Endothelial cell of umbilical vein (primary cell): ENCODE measurements at regions not wholly inside any gene's neighbourhood (a gene's known extent, or its start where the extent isn't known, plus 50 kb on each side); places are given as distances from the start of the nearest gene placed in this dataset.

Source experiments
- BruUV-seq: library from RNA; stranded (reverse); fragments of 400-500 nt; replicated peaks from 2 replicates; lab custom pipeline; 2021; lab: Mats Ljungman, UMichigan
- CTCF ChIA-PET: fragments of 300-600, 350-600 bp; sonication (Branson Sonifier 250); formaldehyde crosslinking; loops from one replicate; lab custom pipeline; 2021; ENCODE audit warnings: antibody characterized with exemption, inconsistent platforms; lab: Charles Lee
- POLR2A ChIA-PET: fragments of 300-600, 350-600 bp; sonication (Branson Sonifier 250); formaldehyde crosslinking; loops from one replicate; lab custom pipeline; 2021; ENCODE audit warnings: antibody characterized with exemption, inconsistent platforms; lab: Charles Lee
- DNase-seq: peaks from one replicate; pipeline ENCODE4 v3.0.0-alpha.2; 2011; ENCODE audit warnings: low read depth, low spot score
- FAIRE-seq: peaks from 2 replicates; lab custom pipeline; 2011; peaks lifted over from hg19 to GRCh38; lab: Jason Lieb, UNC
- H2AFZ ChIP-seq: 2 replicates; pipeline ENCODE4 v1.6.0; 2012; ENCODE audit warnings: low read depth, low read length, control low read depth, inconsistent platforms
- H3K27ac ChIP-seq: 2 replicates; pipeline ENCODE4 v1.5.1; 2011; ENCODE audit warnings: low read depth, mild to moderate bottlenecking, control low read depth, low read length, moderate library complexity; ENCODE audit not compliant: insufficient read depth
- H3K27me3 ChIP-seq, 2 experiments: 2 replicates each; pipeline versions ENCODE4 v1.6.0 to v1.6.1; 2011; ENCODE audit warnings: low read length in 2 of 2, mixed read lengths in 1 of 2; ENCODE audit not compliant: control insufficient read depth in 2 of 2, insufficient read depth in 2 of 2
- H3K36me3 ChIP-seq, 2 experiments: 2 replicates in 1 of 2; 3 replicates in 1 of 2; pipeline ENCODE4 v1.5.1; 2011; ENCODE audit warnings: low read length in 2 of 2, mild to moderate bottlenecking in 1 of 2, moderate library complexity in 1 of 2; ENCODE audit not compliant: control insufficient read depth in 2 of 2, insufficient read depth in 2 of 2; ENCODE audit errors: extremely low read depth in 1 of 2
- H3K4me1 ChIP-seq: 3 replicates; pipeline ENCODE4 v1.5.1; 2011; ENCODE audit warnings: mild to moderate bottlenecking, low read length; ENCODE audit not compliant: control insufficient read depth, insufficient read depth; ENCODE audit errors: extremely low read depth
- H3K4me2 ChIP-seq: 2 replicates; pipeline ENCODE4 v1.6.1; 2011; ENCODE audit warnings: low read length, control low read depth, mixed read lengths; ENCODE audit not compliant: insufficient read depth
- H3K4me3 ChIP-seq, 3 experiments: fragments of 200-600 bp in 1 of 3; sonication (generic), shearing (Covaris generic) in 1 of 3; replicated peaks in 1 of 3; 2 replicates each; pipeline ENCODE4 v1.5.1; 2011 to 2016; ENCODE audit warnings: control low read depth in 3 of 3, low read length in 3 of 3, mild to moderate bottlenecking in 2 of 3, inconsistent platforms in 1 of 3, low read depth in 1 of 3, moderate library complexity in 1 of 3; ENCODE audit not compliant: insufficient read depth in 1 of 3
- H3K79me2 ChIP-seq: 2 replicates; pipeline ENCODE4 v1.6.0; 2012; ENCODE audit warnings: low read length, inconsistent platforms; ENCODE audit not compliant: control insufficient read depth, insufficient read depth
- H3K9ac ChIP-seq: replicated peaks from 2 replicates; pipeline ENCODE3; 2011; ENCODE audit warnings: low read length, control low read depth; ENCODE audit not compliant: insufficient read depth; ENCODE audit errors: extremely low read depth
- H3K9me1 ChIP-seq: replicated peaks from 3 replicates; pipeline ENCODE4 v1.6.0; 2011; ENCODE audit warnings: mild to moderate bottlenecking, low read length; ENCODE audit not compliant: control insufficient read depth, insufficient read depth; ENCODE audit errors: extremely low read depth
- H3K9me3 ChIP-seq: replicated peaks from 2 replicates; pipeline ENCODE4 v1.5.1; 2012; ENCODE audit warnings: low read length, inconsistent platforms; ENCODE audit not compliant: control insufficient read depth, insufficient read depth
- H4K20me1 ChIP-seq: replicated peaks from 2 replicates; pipeline ENCODE3; 2011; ENCODE audit warnings: mild to moderate bottlenecking, low read length; ENCODE audit not compliant: control insufficient read depth, insufficient read depth; ENCODE audit errors: extremely low read depth
- EZH2 ChIP-seq: IDR thresholded peaks from 2 replicates; pipeline ENCODE4 v1.6.1; 2012; ENCODE audit warnings: borderline replicate concordance, low read depth, mild to moderate bottlenecking, moderate library complexity, low read length, inconsistent platforms; ENCODE audit not compliant: severe bottlenecking
- FOS ChIP-seq: IDR thresholded peaks from 2 replicates; pipeline ENCODE4 v1.6.1; 2011; ENCODE audit warnings: mild to moderate bottlenecking, low read length, moderate library complexity, borderline replicate concordance; ENCODE audit not compliant: insufficient read depth
- GATA2 ChIP-seq: IDR thresholded peaks from 2 replicates; pipeline ENCODE4 v1.7.0; 2011; ENCODE audit warnings: low read depth, mild to moderate bottlenecking, moderate library complexity, mixed read lengths, low read length; ENCODE audit not compliant: insufficient read length, insufficient read depth
- JUN ChIP-seq: IDR thresholded peaks from 2 replicates; pipeline ENCODE4 v1.6.1; 2011; ENCODE audit warnings: borderline replicate concordance, low read depth; ENCODE audit not compliant: insufficient read length, insufficient read depth
- MAX ChIP-seq: IDR thresholded peaks from 2 replicates; pipeline ENCODE4 v1.6.1; 2011; ENCODE audit not compliant: insufficient read depth, insufficient read length
- MYC ChIP-seq: IDR thresholded peaks from one replicate; pipeline ENCODE4 v1.6.1; 2011; ENCODE audit warnings: mild to moderate bottlenecking, low read depth, low read length
- POLR2A ChIP-seq: IDR thresholded peaks from 2 replicates; pipeline ENCODE4 v1.6.1; 2012; ENCODE audit warnings: low read depth, mild to moderate bottlenecking, control low read depth, low read length
- POLR2AphosphoS5 ChIP-seq: IDR thresholded peaks from 2 replicates; pipeline ENCODE4 v1.6.1; 2012; ENCODE audit warnings: low read depth, mild to moderate bottlenecking, control low read depth, low read length, moderate library complexity; ENCODE audit not compliant: insufficient read depth
- dilution Hi-C: fragments of 300-500 bp; cut with MboI; formaldehyde crosslinking; loops from one replicate; pipeline ENCODE4 v1.15.0; 2019; ENCODE audit warnings: low sequenced_read_pairs; ENCODE audit not compliant: extremely low pct_ligation_motif_present
- intact Hi-C: fragments of 100-400 bp; cut with micrococcal nuclease; formaldehyde crosslinking; loops from one replicate; pipeline ENCODE4 v1.10.0; 2022

- Histone ChIP-seq H3K9me1 (no peaks in the 10 kb centered on the region), H3K36me3 (no peaks in the 10 kb centered on the region), H3K9me3 (no peaks in the 10 kb centered on the region), H2AFZ (no peak overlapping the region), H3K4me3 (no peak overlapping the region), H3K4me1 (no peaks in the 10 kb centered on the region), H4K20me1 (no peaks in the 10 kb centered on the region), H3K79me2 (no peaks in the 10 kb centered on the region), H3K4me2 (peak overlapping the region; percentile 30), H3K9ac (no peak overlapping the region), H3K27ac (no peak overlapping the region), H3K27me3 (no peaks in the 10 kb centered on the region)
- FAIRE-seq (peak; percentile 43), DNase-seq (peak; percentile 86)
- TF ChIP-seq JUN (peak; percentile 79), GATA2 (no peak), MYC (no peak), POLR2AphosphoS5 (no peak), FOS (no peak), EZH2 (no peak), MAX (no peak), POLR2A (no peak)
- ChIA-PET POLR2A (interaction anchor here (0.7 kb wide), 1 partner anchor 9 kb away, joined by 3 read pairs; no protein-coding TSS in a partner anchor), CTCF (interaction anchor here (1.0 to 1.7 kb wide), 5 partner anchors 9 to 287 kb away, joined by 3 to 8 read pairs (median 7); no protein-coding TSS in a partner anchor)
- intact Hi-C loops = loop anchor here (1.0 kb wide), 1 partner anchor 9 kb away; no protein-coding TSS in a partner anchor
- no TSS peak for BruUV-seq
- dilution Hi-C loops = no loop called here
These were observed 63.2 kb upstream of the FHIP2A start for GRCh38 chr10:114758331-114758730.
